Thyroid gland (tissue), 4 donors: ENCODE measurements at regions not wholly inside any gene's neighbourhood (a gene's known extent, or its start where the extent isn't known, plus 50 kb on each side); places are given as distances from the start of the nearest gene placed in this dataset.

ENCODE experiments used
- POLR2A ChIP-seq, 2 donors: fragments of 450-650 bp; IDR thresholded peaks; one replicate each; pipeline ENCODE4 v1.6.1; 2017; ENCODE audit warnings: antibody characterized with exemption in 2 of 2, mild to moderate bottlenecking in 2 of 2, moderate library complexity in 1 of 2
- TF ChIP-seq, protein P1 (sequence below), 6 experiments: fragments of 200-600 bp in 3 of 6; fragments of 450-650 bp in 3 of 6; sonication (generic) in 3 of 6; IDR thresholded peaks; one replicate each; pipeline ENCODE4 v1.5.1; 2016 to 2019; ENCODE audit warnings: antibody characterized with exemption in 6 of 6, mild to moderate bottlenecking in 2 of 6, inconsistent platforms in 1 of 6, moderate library complexity in 1 of 6

DNA sequence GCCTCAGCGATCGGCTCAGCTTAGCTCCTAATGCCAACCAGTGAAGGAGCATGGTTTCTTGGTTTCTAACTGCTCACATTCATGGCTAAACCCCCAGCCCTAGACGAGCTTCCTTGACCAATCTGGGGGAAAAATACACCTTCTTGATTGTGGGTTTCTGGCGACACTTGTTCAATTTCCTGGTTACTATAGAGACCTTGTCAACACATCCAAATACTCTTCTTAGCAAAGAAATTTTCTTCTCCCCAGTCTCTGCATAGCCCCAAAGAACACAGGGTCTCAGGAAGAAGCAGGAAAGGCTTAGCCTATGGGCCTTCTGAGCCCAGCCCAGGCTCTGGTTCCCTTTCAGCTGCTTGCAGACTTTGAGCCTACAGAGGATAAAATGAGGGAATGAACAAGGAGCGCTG is 88.5 kb upstream of the SYT13 start:
- TF ChIP-seq, protein P1, sequence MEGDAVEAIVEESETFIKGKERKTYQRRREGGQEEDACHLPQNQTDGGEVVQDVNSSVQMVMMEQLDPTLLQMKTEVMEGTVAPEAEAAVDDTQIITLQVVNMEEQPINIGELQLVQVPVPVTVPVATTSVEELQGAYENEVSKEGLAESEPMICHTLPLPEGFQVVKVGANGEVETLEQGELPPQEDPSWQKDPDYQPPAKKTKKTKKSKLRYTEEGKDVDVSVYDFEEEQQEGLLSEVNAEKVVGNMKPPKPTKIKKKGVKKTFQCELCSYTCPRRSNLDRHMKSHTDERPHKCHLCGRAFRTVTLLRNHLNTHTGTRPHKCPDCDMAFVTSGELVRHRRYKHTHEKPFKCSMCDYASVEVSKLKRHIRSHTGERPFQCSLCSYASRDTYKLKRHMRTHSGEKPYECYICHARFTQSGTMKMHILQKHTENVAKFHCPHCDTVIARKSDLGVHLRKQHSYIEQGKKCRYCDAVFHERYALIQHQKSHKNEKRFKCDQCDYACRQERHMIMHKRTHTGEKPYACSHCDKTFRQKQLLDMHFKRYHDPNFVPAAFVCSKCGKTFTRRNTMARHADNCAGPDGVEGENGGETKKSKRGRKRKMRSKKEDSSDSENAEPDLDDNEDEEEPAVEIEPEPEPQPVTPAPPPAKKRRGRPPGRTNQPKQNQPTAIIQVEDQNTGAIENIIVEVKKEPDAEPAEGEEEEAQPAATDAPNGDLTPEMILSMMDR (IDR thresholded peaks at IDR 0.05) = no peak
- TF ChIP-seq POLR2A (IDR thresholded peaks at IDR 0.05) = no peak
